ENCODE measurements at regions not wholly inside any gene's neighbourhood (a gene's known extent, or its start where the extent isn't known, plus 50 kb on each side); places are given as distances from the start of the nearest gene placed in this dataset.

DNA sequence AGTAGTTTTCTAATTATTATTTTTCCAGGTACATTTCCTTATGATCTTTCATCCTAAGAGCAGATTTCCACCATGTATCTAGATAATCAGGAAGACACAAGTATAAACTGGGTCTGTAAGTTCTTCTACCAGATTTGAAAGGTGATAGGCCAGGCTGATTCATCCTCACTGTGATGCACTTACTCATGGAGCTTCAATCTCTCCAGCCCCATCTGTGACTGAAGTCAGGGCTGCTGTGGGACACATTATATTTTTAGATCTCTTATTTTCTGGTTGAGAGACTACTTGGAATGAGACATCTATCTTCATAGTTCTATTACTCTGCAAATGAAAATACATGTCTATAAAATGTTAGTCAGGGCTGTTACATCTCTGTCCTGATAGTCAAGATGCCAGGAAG is 85.5 kb upstream of the SLC25A13 start:
- Mint-ChIP-seq H3K27me3 (ENCODE audit: unreplicated experiment) (no peaks in the 10 kb centered on the region), H3K9me3 (ENCODE audit: unreplicated experiment) (no peaks in the 10 kb centered on the region), H3K27ac (ENCODE audit: unreplicated experiment) (no peak overlapping the region), H3K4me3 (ENCODE audit: unreplicated experiment) (no peak overlapping the region), H3K4me1 (ENCODE audit: unreplicated experiment) (no peaks in the 10 kb centered on the region), H3K36me3 (ENCODE audit: unreplicated experiment) (no peaks in the 10 kb centered on the region)
- no peak for DNase-seq (ENCODE audit: extremely low spot score, unreplicated experiment)
- TF ChIP-seq, protein P1, sequence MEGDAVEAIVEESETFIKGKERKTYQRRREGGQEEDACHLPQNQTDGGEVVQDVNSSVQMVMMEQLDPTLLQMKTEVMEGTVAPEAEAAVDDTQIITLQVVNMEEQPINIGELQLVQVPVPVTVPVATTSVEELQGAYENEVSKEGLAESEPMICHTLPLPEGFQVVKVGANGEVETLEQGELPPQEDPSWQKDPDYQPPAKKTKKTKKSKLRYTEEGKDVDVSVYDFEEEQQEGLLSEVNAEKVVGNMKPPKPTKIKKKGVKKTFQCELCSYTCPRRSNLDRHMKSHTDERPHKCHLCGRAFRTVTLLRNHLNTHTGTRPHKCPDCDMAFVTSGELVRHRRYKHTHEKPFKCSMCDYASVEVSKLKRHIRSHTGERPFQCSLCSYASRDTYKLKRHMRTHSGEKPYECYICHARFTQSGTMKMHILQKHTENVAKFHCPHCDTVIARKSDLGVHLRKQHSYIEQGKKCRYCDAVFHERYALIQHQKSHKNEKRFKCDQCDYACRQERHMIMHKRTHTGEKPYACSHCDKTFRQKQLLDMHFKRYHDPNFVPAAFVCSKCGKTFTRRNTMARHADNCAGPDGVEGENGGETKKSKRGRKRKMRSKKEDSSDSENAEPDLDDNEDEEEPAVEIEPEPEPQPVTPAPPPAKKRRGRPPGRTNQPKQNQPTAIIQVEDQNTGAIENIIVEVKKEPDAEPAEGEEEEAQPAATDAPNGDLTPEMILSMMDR (IDR thresholded peaks at IDR 0.05): no peak

DNA sequence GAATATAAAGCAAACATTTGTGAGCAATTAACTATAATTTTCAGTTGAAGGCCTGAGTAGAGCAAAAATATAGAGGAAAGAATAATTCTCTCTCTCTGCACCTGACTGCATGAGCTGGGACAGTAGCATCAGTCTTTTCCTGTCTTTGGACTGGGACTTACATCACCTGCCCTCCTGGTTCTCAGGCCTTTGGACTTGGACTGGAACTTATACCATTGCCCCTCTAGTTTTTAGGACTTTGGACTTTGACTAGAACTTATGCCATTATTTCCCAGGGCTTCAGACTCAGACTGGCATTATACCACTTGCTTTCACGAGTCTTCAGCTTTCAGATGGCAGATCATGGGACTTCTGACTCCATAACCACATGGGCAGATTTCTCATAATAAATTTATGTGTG is 81.0 kb upstream of the SLC25A13 start:
- Mint-ChIP-seq H3K27me3 (ENCODE audit: unreplicated experiment) (peaks cover 2% of the 10 kb centered on the region), H3K27ac (ENCODE audit: unreplicated experiment) (no peak overlapping the region), H3K9me3 (ENCODE audit: unreplicated experiment) (no peaks in the 10 kb centered on the region), H3K36me3 (ENCODE audit: unreplicated experiment) (no peaks in the 10 kb centered on the region), H3K4me3 (ENCODE audit: unreplicated experiment) (no peak overlapping the region), H3K4me1 (ENCODE audit: unreplicated experiment) (peaks cover 4% of the 10 kb centered on the region)
- TF ChIP-seq, protein P1 (IDR thresholded peaks at IDR 0.05): no peak
- no peak for DNase-seq (ENCODE audit: extremely low spot score, unreplicated experiment)

DNA sequence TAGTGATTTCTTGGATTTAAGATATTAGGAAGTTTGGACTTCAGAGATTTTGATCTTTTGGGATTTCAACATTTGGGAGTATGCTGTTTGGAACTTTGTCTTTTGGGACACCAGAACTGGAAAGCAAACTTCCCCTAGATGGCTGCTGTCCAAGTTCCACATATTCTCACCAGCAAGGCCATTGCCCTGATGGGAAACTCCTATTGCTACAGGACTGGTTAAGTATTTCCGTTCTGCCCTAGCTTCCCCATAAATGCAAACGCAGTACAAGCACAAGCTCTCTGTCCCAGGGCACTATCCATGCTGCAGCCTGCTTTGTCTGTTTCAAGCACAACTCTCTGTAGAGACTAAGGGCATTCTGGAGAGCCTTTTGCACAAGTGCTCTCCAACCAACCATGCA is 79.3 kb upstream of the SLC25A13 start:
- Mint-ChIP-seq H3K9me3 (ENCODE audit: unreplicated experiment) (no peaks in the 10 kb centered on the region), H3K27ac (ENCODE audit: unreplicated experiment) (no peak overlapping the region), H3K36me3 (ENCODE audit: unreplicated experiment) (no peaks in the 10 kb centered on the region), H3K4me3 (ENCODE audit: unreplicated experiment) (no peak overlapping the region), H3K27me3 (ENCODE audit: unreplicated experiment) (peaks cover 2% of the 10 kb centered on the region), H3K4me1 (ENCODE audit: unreplicated experiment) (peaks cover 4% of the 10 kb centered on the region)
- DNase-seq (ENCODE audit: extremely low spot score, unreplicated experiment): no peak
- TF ChIP-seq, protein P1 (IDR thresholded peaks at IDR 0.05): no peak

DNA sequence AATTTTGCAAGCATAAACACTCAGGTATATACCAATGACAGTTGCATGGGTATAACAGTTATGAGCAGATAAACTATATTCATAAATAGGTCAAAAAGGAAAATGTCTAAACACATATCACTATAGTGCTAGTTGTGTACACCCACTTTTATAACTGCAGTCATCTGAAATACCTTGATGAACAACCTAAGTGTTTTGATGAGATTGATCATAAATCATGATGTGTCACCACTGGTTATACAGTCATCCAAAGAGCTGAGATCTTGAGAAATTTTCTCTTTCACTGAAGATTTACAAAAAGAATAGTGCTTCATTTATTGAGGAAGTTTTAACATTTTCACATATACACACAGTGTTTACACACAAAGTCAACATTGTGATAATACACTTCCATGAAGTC is 78.6 kb upstream of the SLC25A13 start:
- peaks cover 4% of the 10 kb centered on the region for H3K4me1 Mint-ChIP-seq (ENCODE audit: unreplicated experiment)
- no peak overlapping the region for H3K27ac Mint-ChIP-seq (ENCODE audit: unreplicated experiment)
- no peak overlapping the region for H3K4me3 Mint-ChIP-seq (ENCODE audit: unreplicated experiment)
- peaks cover 2% of the 10 kb centered on the region for H3K27me3 Mint-ChIP-seq (ENCODE audit: unreplicated experiment)
- H3K36me3 Mint-ChIP-seq (ENCODE audit: unreplicated experiment): no peaks in the 10 kb centered on the region
- TF ChIP-seq, protein P1 (IDR thresholded peaks at IDR 0.05): no peak
- DNase-seq (ENCODE audit: extremely low spot score, unreplicated experiment): no peak
- no peaks in the 10 kb centered on the region for H3K9me3 Mint-ChIP-seq (ENCODE audit: unreplicated experiment)

DNA sequence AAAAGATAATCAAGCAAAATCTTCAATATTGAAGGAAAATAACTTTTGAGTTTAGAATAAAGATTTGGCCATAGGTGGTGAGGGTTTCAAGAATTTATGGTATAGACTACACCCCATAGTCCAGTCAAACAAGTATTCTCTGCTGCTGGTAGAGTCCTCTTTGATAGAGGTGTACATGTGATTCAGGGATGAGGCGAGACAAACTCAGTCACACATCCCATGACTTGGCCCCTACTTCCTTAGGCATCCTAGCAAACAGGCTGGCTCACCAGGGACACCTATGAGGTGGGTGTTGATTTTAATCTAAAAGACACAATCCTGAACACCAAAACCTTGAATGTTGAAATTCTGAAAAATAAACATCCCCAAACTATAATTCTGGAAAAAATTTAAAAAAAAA is 78.1 kb upstream of the SLC25A13 start:
- Mint-ChIP-seq H3K36me3 (ENCODE audit: unreplicated experiment) (no peaks in the 10 kb centered on the region), H3K27ac (ENCODE audit: unreplicated experiment) (no peak overlapping the region), H3K9me3 (ENCODE audit: unreplicated experiment) (peaks cover 3% of the 10 kb centered on the region), H3K4me3 (ENCODE audit: unreplicated experiment) (no peak overlapping the region), H3K4me1 (ENCODE audit: unreplicated experiment) (peaks cover 4% of the 10 kb centered on the region), H3K27me3 (ENCODE audit: unreplicated experiment) (peaks cover 2% of the 10 kb centered on the region)
- TF ChIP-seq, protein P1 (IDR thresholded peaks at IDR 0.05): no peak
- DNase-seq (ENCODE audit: extremely low spot score, unreplicated experiment): no peak

Data from osteocyte (in vitro differentiated cells).